ENCODE measurements at regions not wholly inside any gene's neighbourhood (a gene's known extent, or its start where the extent isn't known, plus 50 kb on each side); places are given as distances from the start of the nearest gene placed in this dataset.
A peak's percentile ranks its signal among the peaks of the same experiment; 100 is the strongest.

DNA sequence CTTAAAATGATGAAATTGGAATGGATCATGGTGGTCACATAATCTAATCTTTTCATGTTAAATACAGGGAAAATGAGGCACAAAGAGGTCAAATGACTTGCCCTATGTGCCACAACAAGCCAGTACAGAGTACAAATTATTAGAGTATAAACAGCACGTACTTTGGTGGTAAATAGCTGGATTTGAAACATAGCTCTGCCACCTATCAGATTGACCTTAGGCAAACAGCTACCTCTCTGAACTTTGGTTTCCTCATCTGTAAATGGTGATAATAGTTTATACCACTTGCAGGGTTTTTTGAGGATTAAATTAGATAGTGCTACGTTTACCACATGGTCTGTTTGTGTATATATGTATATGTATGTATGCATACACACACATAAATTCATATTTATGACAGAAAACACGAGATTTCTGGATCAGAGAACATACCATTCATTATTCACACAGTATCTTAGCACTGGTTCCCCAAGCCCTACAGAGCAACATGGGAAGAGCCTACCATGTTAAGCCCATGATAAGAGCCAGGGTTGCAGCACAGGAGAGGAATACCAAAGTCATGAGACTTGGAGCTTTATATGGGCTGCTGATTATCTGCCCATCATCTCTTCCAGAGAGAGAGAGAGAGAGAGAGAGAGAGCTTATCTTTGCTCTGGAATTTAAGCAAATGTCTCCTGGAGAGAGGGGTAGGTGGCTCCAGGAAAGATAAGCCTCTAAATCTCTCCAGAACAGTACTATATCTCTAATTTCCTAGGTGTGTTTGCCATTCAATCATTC, 73.5 kb downstream of the MDH1 start:
- H3K27ac ChIP-seq (ENCODE audit: insufficient read depth, low read length), result no peak overlapping the region

DNA sequence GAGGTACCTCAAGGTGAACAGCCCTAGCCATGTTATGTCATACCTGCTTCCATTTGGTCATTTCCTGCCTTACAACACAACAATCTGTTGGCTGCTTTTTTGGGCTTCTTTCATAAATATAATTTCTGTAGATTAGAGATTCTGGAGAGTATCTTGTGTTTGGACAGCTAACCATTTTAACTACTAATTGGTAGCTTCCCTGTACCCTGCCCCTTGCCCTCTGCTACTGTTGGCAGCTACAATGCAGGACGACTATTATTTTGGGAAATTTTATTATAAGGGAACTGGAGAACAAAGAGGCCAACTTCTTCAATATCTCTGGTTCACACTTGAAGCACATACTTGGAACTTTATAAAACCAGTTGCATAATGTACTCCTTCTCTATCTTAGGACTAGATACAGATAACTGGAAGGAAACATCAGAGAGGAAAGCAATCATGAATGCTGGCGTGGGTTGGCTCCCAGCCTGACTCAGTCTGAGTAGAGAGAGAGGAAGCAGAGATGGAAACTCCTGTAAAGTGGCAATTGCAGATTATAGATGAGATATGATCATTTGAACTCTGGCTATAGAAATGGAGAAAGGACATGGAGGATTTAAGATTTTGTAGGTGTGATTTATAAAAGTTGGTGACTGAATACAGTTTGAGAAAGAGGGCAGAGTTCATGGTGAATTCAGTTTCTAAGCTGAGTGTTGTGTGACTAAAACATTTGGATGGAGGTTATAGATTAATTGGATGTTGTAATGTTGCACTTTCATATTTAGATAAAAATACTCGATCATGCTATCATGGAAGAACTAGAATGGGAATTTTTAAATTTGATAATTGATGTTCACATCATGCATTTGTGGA, 74.5 kb downstream of the MDH1 start:
- Histone ChIP-seq H3K27me3 (ENCODE audit: control insufficient read depth, insufficient read depth, low read length) (no peaks in the 10 kb centered on the region), H3K9ac (ENCODE audit: insufficient read depth, low read length) (no peak overlapping the region), H3K4me3 (replicated peaks in 1 of 4; ENCODE audit: control extremely low read depth in 1 of 4, insufficient read depth in 1 of 4, low read depth in 3 of 4, low read length in 4 of 4) (no peak overlapping the region), H3K4me1 (ENCODE audit: control insufficient read depth, extremely low read depth, insufficient read depth, low read length) (peaks cover 22% of the 10 kb centered on the region), H2AFZ (ENCODE audit: low read length) (no peak overlapping the region), H3K9me3 (ENCODE audit: control insufficient read depth, insufficient read depth, low read depth, low read length) (no peaks in the 10 kb centered on the region), H4K20me1 (ENCODE audit: control insufficient read depth, extremely low read depth, insufficient read depth, low read length) (no peaks in the 10 kb centered on the region), H3K79me2 (ENCODE audit: control insufficient read depth, insufficient read depth, low read length) (no peaks in the 10 kb centered on the region), H3K36me3 (ENCODE audit: control insufficient read depth, insufficient read depth, low read length) (no peaks in the 10 kb centered on the region), H3K27ac (ENCODE audit: insufficient read depth, low read length) (no peak overlapping the region), H3K4me2 (ENCODE audit: extremely low read depth, insufficient read depth, low read length) (no peak overlapping the region)
- TF ChIP-seq, protein P1, sequence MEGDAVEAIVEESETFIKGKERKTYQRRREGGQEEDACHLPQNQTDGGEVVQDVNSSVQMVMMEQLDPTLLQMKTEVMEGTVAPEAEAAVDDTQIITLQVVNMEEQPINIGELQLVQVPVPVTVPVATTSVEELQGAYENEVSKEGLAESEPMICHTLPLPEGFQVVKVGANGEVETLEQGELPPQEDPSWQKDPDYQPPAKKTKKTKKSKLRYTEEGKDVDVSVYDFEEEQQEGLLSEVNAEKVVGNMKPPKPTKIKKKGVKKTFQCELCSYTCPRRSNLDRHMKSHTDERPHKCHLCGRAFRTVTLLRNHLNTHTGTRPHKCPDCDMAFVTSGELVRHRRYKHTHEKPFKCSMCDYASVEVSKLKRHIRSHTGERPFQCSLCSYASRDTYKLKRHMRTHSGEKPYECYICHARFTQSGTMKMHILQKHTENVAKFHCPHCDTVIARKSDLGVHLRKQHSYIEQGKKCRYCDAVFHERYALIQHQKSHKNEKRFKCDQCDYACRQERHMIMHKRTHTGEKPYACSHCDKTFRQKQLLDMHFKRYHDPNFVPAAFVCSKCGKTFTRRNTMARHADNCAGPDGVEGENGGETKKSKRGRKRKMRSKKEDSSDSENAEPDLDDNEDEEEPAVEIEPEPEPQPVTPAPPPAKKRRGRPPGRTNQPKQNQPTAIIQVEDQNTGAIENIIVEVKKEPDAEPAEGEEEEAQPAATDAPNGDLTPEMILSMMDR (conservative IDR thresholded peaks at IDR 0.05 in 1 of 2, IDR thresholded peaks at IDR 0.05 in 1 of 2; ENCODE audit: low read depth in 1 of 2, low read length in 2 of 2), result no peak
- no peak for TF ChIP-seq EZH2 (IDR thresholded peaks at IDR 0.05; ENCODE audit: low read length, missing control alignments)
- peak in 1 of 2 donors; percentile 26 for DNase-seq (ENCODE audit: low read depth in 2 of 2)

More for the DNA sequence above, 73.5 kb downstream of the MDH1 start:
- no peaks in the 10 kb centered on the region for H3K36me3 ChIP-seq (ENCODE audit: control insufficient read depth, insufficient read depth, low read length)
- H3K4me1 ChIP-seq (ENCODE audit: control insufficient read depth, extremely low read depth, insufficient read depth, low read length), result peaks cover 22% of the 10 kb centered on the region
- no peak overlapping the region for H3K4me2 ChIP-seq (ENCODE audit: extremely low read depth, insufficient read depth, low read length)
- H3K79me2 ChIP-seq (ENCODE audit: control insufficient read depth, insufficient read depth, low read length), result no peaks in the 10 kb centered on the region
- no peaks in the 10 kb centered on the region for H3K27me3 ChIP-seq (ENCODE audit: control insufficient read depth, insufficient read depth, low read length)
- no peak overlapping the region for H3K4me3 ChIP-seq (replicated peaks in 1 of 4; ENCODE audit: control extremely low read depth in 1 of 4, insufficient read depth in 1 of 4, low read depth in 3 of 4, low read length in 4 of 4)
- no peak overlapping the region for H3K9ac ChIP-seq (ENCODE audit: insufficient read depth, low read length)
- peak in 1 of 2 donors; percentile 61 for DNase-seq (ENCODE audit: low read depth in 2 of 2)
- H3K9me3 ChIP-seq (ENCODE audit: control insufficient read depth, insufficient read depth, low read depth, low read length), result no peaks in the 10 kb centered on the region
- H4K20me1 ChIP-seq (ENCODE audit: control insufficient read depth, extremely low read depth, insufficient read depth, low read length), result no peaks in the 10 kb centered on the region
- H2AFZ ChIP-seq (ENCODE audit: low read length), result no peak overlapping the region
- TF ChIP-seq, protein P1 (conservative IDR thresholded peaks at IDR 0.05 in 1 of 2, IDR thresholded peaks at IDR 0.05 in 1 of 2; ENCODE audit: low read depth in 1 of 2, low read length in 2 of 2), result no peak
- TF ChIP-seq EZH2 (IDR thresholded peaks at IDR 0.05; ENCODE audit: low read length, missing control alignments), result no peak

DNA sequence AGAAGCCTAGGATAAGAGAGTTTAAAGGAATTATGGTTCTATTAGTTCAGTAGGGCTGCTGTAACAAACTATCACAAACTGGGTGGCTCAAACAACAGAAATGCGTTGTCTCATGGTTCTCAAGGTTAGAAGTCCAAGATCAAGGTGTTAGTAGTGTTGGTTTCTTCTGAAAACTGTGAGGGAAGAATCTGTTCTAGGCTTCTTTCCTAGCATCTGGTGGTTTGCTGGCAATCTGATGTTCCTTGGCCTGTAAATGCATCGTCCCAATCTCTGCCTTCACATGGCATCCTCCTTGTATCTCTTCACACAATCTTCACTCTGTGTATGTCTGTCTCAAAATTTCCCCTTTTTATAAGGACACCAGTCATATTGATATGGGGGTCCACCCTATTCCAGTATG, 76.3 kb downstream of the MDH1 start:
- Histone ChIP-seq H3K9ac (ENCODE audit: insufficient read depth, low read length) (no peak overlapping the region), H3K27me3 (ENCODE audit: control insufficient read depth, insufficient read depth, low read length) (no peaks in the 10 kb centered on the region), H3K27ac (ENCODE audit: insufficient read depth, low read length) (no peak overlapping the region), H3K9me3 (ENCODE audit: control insufficient read depth, insufficient read depth, low read depth, low read length) (no peaks in the 10 kb centered on the region), H3K4me3 (replicated peaks in 1 of 4; ENCODE audit: control extremely low read depth in 1 of 4, insufficient read depth in 1 of 4, low read depth in 3 of 4, low read length in 4 of 4) (no peak overlapping the region), H3K4me2 (ENCODE audit: extremely low read depth, insufficient read depth, low read length) (no peak overlapping the region), H3K79me2 (ENCODE audit: control insufficient read depth, insufficient read depth, low read length) (no peaks in the 10 kb centered on the region), H3K36me3 (ENCODE audit: control insufficient read depth, insufficient read depth, low read length) (no peaks in the 10 kb centered on the region), H3K4me1 (ENCODE audit: control insufficient read depth, extremely low read depth, insufficient read depth, low read length) (peaks cover 22% of the 10 kb centered on the region), H2AFZ (ENCODE audit: low read length) (no peak overlapping the region), H4K20me1 (ENCODE audit: control insufficient read depth, extremely low read depth, insufficient read depth, low read length) (no peaks in the 10 kb centered on the region)
- TF ChIP-seq EZH2 (IDR thresholded peaks at IDR 0.05; ENCODE audit: low read length, missing control alignments), result no peak
- TF ChIP-seq, protein P1 (conservative IDR thresholded peaks at IDR 0.05 in 1 of 2, IDR thresholded peaks at IDR 0.05 in 1 of 2; ENCODE audit: low read depth in 1 of 2, low read length in 2 of 2), result no peak
- no peak for DNase-seq (ENCODE audit: low read depth in 2 of 2)

All from fibroblast of lung (primary cell).